Pancreas (tissue), 10 donors: ENCODE measurements at regions not wholly inside any gene's neighbourhood (a gene's known extent, or its start where the extent isn't known, plus 50 kb on each side); places are given as distances from the start of the nearest gene placed in this dataset.
"Not testable (repeated sequence)": the region's sequence is repeated elsewhere in the genome, so short reads cannot be mapped to it uniquely, and the experiment has no call there.

Experiments
- ATAC-seq, 4 donors: fragments of 200-7000 bp; cut with Tn5 transposase; one replicate each; pipeline versions ENCODE4 v1.8.0 to v1.9.1; 2020; ENCODE audit warnings: mild to moderate bottlenecking in 4 of 4, moderate library complexity in 4 of 4
- DNase-seq, 6 donors: peaks; one replicate each; pipeline ENCODE4 v3.0.0-alpha.2; 2020
- FAIRE-seq: peaks from 2 replicates; lab custom pipeline; 2012; peaks lifted over from hg19 to GRCh38; lab: Jason Lieb, UNC
- H3K27ac ChIP-seq, 4 donors: fragments of 200-600 bp; sonication (generic); 1 replicate in 3 of 4; 2 replicates in 1 of 4; pipeline versions ENCODE4 v1.5.0 to v1.8.0; 2020
- H3K27me3 ChIP-seq, 4 donors: fragments of 200-600 bp; one replicate each; pipeline ENCODE4 v1.8.0; 2021
- H3K36me3 ChIP-seq, 3 donors: fragments of 200-600 bp; sonication (generic) in 1 of 3; one replicate each; pipeline versions ENCODE4 v1.5.0 to v1.8.0; 2020 to 2021
- H3K4me1 ChIP-seq, 3 donors: fragments of 200-600 bp; one replicate each; pipeline ENCODE4 v1.8.0; 2021
- H3K4me3 ChIP-seq, 4 donors: fragments of 200-600 bp; sonication (generic) in 2 of 4; one replicate each; pipeline versions ENCODE4 v1.5.0 to v1.8.0; 2020 to 2021
- H3K9me3 ChIP-seq, 4 donors: fragments of 200-600 bp; one replicate each; pipeline ENCODE4 v1.8.0; 2021
- CTCF ChIP-seq, 4 donors: fragments of 200-600 bp; sonication (generic) in 3 of 4; IDR thresholded peaks; one replicate each; pipeline versions ENCODE4 v1.5.0 to v1.8.0; 2021; ENCODE audit warnings: antibody characterized with exemption in 4 of 4
- WGBS, 2 donors: extraction: QIAGEN DNeasy Blood & Tissue Kit; methylation state at CpG; one replicate each; pipeline ENCODE4 v1.1.7; 2013; 5-methylcytosine and 5-hydroxymethylcytosine counted together
- intact Hi-C, 3 donors: fragments of 100-400 bp; cut with DNase I; formaldehyde crosslinking; loops; one replicate each; pipeline versions ENCODE4 v1.11.1 to v1.14.2; 2022
- donor health status: healthy with polysubstance abuse.
- donor health status: DM: no; HTN: no; CAD: no; lungs with moderate emphysema.
- donor health status: DM: no; HTN: no; CAD: no.
- donor health status: control.
- donor health status: control.
- donor health status: Bipolar disorder and iron deficiency.
- donor health status: DM: yes; HTN: yes; CAD: no.
- donor health status: DM: no; HTN: no; CAD: no.
- donor health status: DM: no; HTN: no; CAD: no.
- donor health status: DM: yes; HTN: yes; CAD: no.

- Histone ChIP-seq H3K27ac (peak overlapping the region; percentile 45 to 79 (median 64)), H3K4me3 (peak overlapping the region in 2 of 4 donors; percentile 18 to 28), H3K9me3 (no peaks in the 10 kb centered on the region), H3K36me3 (no peaks in the 10 kb centered on the region), H3K4me1 (peaks cover 0 to 6% (median 0%) of the 10 kb centered on the region in 3 donors), H3K27me3 (no peaks in the 10 kb centered on the region)
- FAIRE-seq: no peak
- ATAC-seq: peak; percentile 70 to 87 (median 78)
- WGBS, 2 donors: 1% methylated on average over 15 of the region's 15 CpGs
- TF ChIP-seq CTCF (IDR thresholded peaks at IDR 0.05): no peak
- intact Hi-C loops: no loop called here
- DNase-seq: peak in 3 of 6 donors; percentile 32 to 49 (median 36)
Observed at GRCh38 chr11:71153005-71153390, 99.4 kb downstream of the SHANK2 start.

GRCh38 chr11:71152312-71153004 is 99.9 kb downstream of the SHANK2 start:
- 40 to 42% methylated on average over 15 of the region's 15 CpGs for WGBS, 2 donors
- Histone ChIP-seq H3K27ac (peak overlapping the region; percentile 45 to 79 (median 64)), H3K4me3 (peak overlapping the region in 2 of 4 donors; percentile 18 to 28)
- H3K27me3 ChIP-seq, FAIRE-seq, H3K9me3 ChIP-seq, intact Hi-C loops, H3K4me1 ChIP-seq, H3K36me3 ChIP-seq: not testable (repeated sequence)
- ATAC-seq (peak; percentile 60 to 86 (median 79)), DNase-seq (peak in 3 of 6 donors; percentile 32 to 67 (median 34))

- 89 to 92% methylated on average over 14 of the region's 14 CpGs for WGBS, 2 donors
- H3K36me3 ChIP-seq: no peaks in the 10 kb centered on the region
- no peaks in the 10 kb centered on the region for H3K27me3 ChIP-seq
- no peak for ATAC-seq
- no peak overlapping the region for H3K27ac ChIP-seq
- peaks cover 0 to 6% (median 0%) of the 10 kb centered on the region in 3 donors for H3K4me1 ChIP-seq
- FAIRE-seq: no peak
- H3K4me3 ChIP-seq: no peak overlapping the region
- no peak for TF ChIP-seq CTCF (IDR thresholded peaks at IDR 0.05)
- H3K9me3 ChIP-seq: no peaks in the 10 kb centered on the region
- intact Hi-C loops: no loop called here
- no peak for DNase-seq
Observed at GRCh38 chr11:71151561-71151960, 100.8 kb downstream of the SHANK2 start.

GRCh38 chr11:71150859-71151258 is 101.5 kb downstream of the SHANK2 start:
- Histone ChIP-seq H3K27ac (no peak overlapping the region), H3K36me3 (no peaks in the 10 kb centered on the region), H3K27me3 (no peaks in the 10 kb centered on the region), H3K4me3 (no peak overlapping the region), H3K4me1 (peaks cover 0 to 6% (median 0%) of the 10 kb centered on the region in 3 donors), H3K9me3 (no peaks in the 10 kb centered on the region)
- 95 to 97% methylated on average over 8 of the region's 8 CpGs for WGBS, 2 donors
- DNase-seq (no peak), ATAC-seq (no peak), FAIRE-seq (no peak)
- no peak for TF ChIP-seq CTCF (IDR thresholded peaks at IDR 0.05)
- intact Hi-C loops: no loop called here

GRCh38 chr11:71148716-71149115 is 103.7 kb downstream of the SHANK2 start:
- TF ChIP-seq CTCF (IDR thresholded peaks at IDR 0.05): no peak
- Histone ChIP-seq H3K9me3 (no peaks in the 10 kb centered on the region), H3K27me3 (no peaks in the 10 kb centered on the region), H3K36me3 (no peaks in the 10 kb centered on the region), H3K27ac (no peak overlapping the region), H3K4me3 (no peak overlapping the region), H3K4me1 (peaks cover 0 to 6% (median 0%) of the 10 kb centered on the region in 3 donors)
- WGBS, 2 donors: 57 to 60% methylated on average over 8 of the region's 8 CpGs
- FAIRE-seq (no peak), ATAC-seq (no peak), DNase-seq (no peak)
- intact Hi-C loops: no loop called here
